ENCODE measurements at regions not wholly inside any gene's neighbourhood (a gene's known extent, or its start where the extent isn't known, plus 50 kb on each side); places are given as distances from the start of the nearest gene placed in this dataset.

GRCh38 chr12:95390192-95390591 is 83.8 kb upstream of the METAP2 start:
- FAIRE-seq (no peak), DNase-seq (no peak)
- no peak for TF ChIP-seq CTCF (IDR thresholded peaks at IDR 0.05; ENCODE audit: borderline replicate concordance, extremely low read depth, insufficient read depth)
- no peaks in the 10 kb centered on the region for H3K27me3 ChIP-seq (ENCODE audit: control insufficient read depth, insufficient read depth, low read length)
- no peaks in the 10 kb centered on the region for H3K4me1 ChIP-seq (ENCODE audit: control insufficient read depth in 2 of 3, insufficient read depth in 2 of 3, low read depth in 1 of 3, low read length in 3 of 3)
- no peak overlapping the region for H3K27ac ChIP-seq (ENCODE audit: low read depth in 2 of 2, low read length in 2 of 2)
- no peaks in the 10 kb centered on the region for H3K9me3 ChIP-seq (ENCODE audit: control insufficient read depth in 2 of 3, insufficient read depth in 1 of 3, low read length in 3 of 3)
- H3K36me3 ChIP-seq (ENCODE audit: control insufficient read depth in 2 of 3, insufficient read depth in 3 of 3, low read length in 3 of 3): no peaks in the 10 kb centered on the region
- H3K9ac ChIP-seq (ENCODE audit: low read length in 3 of 3): no peak overlapping the region
- H3K4me3 ChIP-seq (ENCODE audit: low read length in 3 of 3): no peak overlapping the region
- intact Hi-C loops (cut with DNase I): no loop called here

DNA sequence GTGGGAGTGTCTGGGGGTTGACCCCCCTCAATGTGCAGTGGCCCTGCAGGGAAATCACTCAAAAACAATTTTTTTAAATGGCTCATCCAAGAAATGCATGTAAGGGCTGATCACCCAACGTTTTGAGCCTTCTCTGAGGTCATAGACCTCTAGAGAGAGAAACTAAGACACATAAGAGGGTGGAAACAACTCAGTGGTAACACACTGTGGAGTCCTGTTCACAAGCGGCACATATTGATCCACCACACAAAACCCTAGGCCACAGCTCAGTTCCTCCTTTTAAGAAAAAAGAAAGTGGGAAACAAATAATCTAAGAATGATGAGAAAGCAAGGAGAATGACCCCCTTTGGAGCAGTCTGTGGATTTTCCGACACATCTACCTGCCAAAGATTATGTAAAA is 83.0 kb upstream of the METAP2 start:
- Histone ChIP-seq H3K4me3 (ENCODE audit: low read length in 3 of 3) (no peak overlapping the region), H3K27ac (ENCODE audit: low read depth in 2 of 2, low read length in 2 of 2) (no peak overlapping the region), H3K4me1 (ENCODE audit: control insufficient read depth in 2 of 3, insufficient read depth in 2 of 3, low read depth in 1 of 3, low read length in 3 of 3) (no peaks in the 10 kb centered on the region), H3K9me3 (ENCODE audit: control insufficient read depth in 2 of 3, insufficient read depth in 1 of 3, low read length in 3 of 3) (no peaks in the 10 kb centered on the region), H3K9ac (ENCODE audit: low read length in 3 of 3) (no peak overlapping the region), H3K27me3 (ENCODE audit: control insufficient read depth, insufficient read depth, low read length) (no peaks in the 10 kb centered on the region), H3K36me3 (ENCODE audit: control insufficient read depth in 2 of 3, insufficient read depth in 3 of 3, low read length in 3 of 3) (no peaks in the 10 kb centered on the region)
- FAIRE-seq (no peak), DNase-seq (no peak)
- intact Hi-C loops (cut with DNase I): no loop called here
- no peak for TF ChIP-seq CTCF (IDR thresholded peaks at IDR 0.05; ENCODE audit: borderline replicate concordance, extremely low read depth, insufficient read depth)

GRCh38 chr12:95393191-95393790 is 80.7 kb upstream of the METAP2 start:
- DNase-seq (no peak), FAIRE-seq (no peak)
- TF ChIP-seq CTCF (IDR thresholded peaks at IDR 0.05; ENCODE audit: borderline replicate concordance, extremely low read depth, insufficient read depth): no peak
- Histone ChIP-seq H3K4me3 (ENCODE audit: low read length in 3 of 3) (no peak overlapping the region), H3K9me3 (ENCODE audit: control insufficient read depth in 2 of 3, insufficient read depth in 1 of 3, low read length in 3 of 3) (no peaks in the 10 kb centered on the region), H3K4me1 (ENCODE audit: control insufficient read depth in 2 of 3, insufficient read depth in 2 of 3, low read depth in 1 of 3, low read length in 3 of 3) (no peaks in the 10 kb centered on the region), H3K27me3 (ENCODE audit: control insufficient read depth, insufficient read depth, low read length) (no peaks in the 10 kb centered on the region), H3K36me3 (ENCODE audit: control insufficient read depth in 2 of 3, insufficient read depth in 3 of 3, low read length in 3 of 3) (no peaks in the 10 kb centered on the region), H3K9ac (ENCODE audit: low read length in 3 of 3) (no peak overlapping the region), H3K27ac (ENCODE audit: low read depth in 2 of 2, low read length in 2 of 2) (no peak overlapping the region)
- intact Hi-C loops (cut with DNase I): no loop called here

GRCh38 chr12:95395696-95396095 is 78.3 kb upstream of the METAP2 start:
- TF ChIP-seq CTCF (IDR thresholded peaks at IDR 0.05; ENCODE audit: borderline replicate concordance, extremely low read depth, insufficient read depth): no peak
- intact Hi-C loops (cut with DNase I): no loop called here
- Histone ChIP-seq H3K9me3 (ENCODE audit: control insufficient read depth in 2 of 3, insufficient read depth in 1 of 3, low read length in 3 of 3) (no peaks in the 10 kb centered on the region), H3K4me1 (ENCODE audit: control insufficient read depth in 2 of 3, insufficient read depth in 2 of 3, low read depth in 1 of 3, low read length in 3 of 3) (no peaks in the 10 kb centered on the region), H3K27ac (ENCODE audit: low read depth in 2 of 2, low read length in 2 of 2) (no peak overlapping the region), H3K9ac (ENCODE audit: low read length in 3 of 3) (no peak overlapping the region), H3K27me3 (ENCODE audit: control insufficient read depth, insufficient read depth, low read length) (no peaks in the 10 kb centered on the region), H3K36me3 (ENCODE audit: control insufficient read depth in 2 of 3, insufficient read depth in 3 of 3, low read length in 3 of 3) (no peaks in the 10 kb centered on the region), H3K4me3 (ENCODE audit: low read length in 3 of 3) (no peak overlapping the region)
- FAIRE-seq: no peak
- DNase-seq: no peak

Measured in kidney (tissue), 13 donors.